ENCODE measurements at regions not wholly inside any gene's neighbourhood (a gene's known extent, or its start where the extent isn't known, plus 50 kb on each side); places are given as distances from the start of the nearest gene placed in this dataset.

DNA sequence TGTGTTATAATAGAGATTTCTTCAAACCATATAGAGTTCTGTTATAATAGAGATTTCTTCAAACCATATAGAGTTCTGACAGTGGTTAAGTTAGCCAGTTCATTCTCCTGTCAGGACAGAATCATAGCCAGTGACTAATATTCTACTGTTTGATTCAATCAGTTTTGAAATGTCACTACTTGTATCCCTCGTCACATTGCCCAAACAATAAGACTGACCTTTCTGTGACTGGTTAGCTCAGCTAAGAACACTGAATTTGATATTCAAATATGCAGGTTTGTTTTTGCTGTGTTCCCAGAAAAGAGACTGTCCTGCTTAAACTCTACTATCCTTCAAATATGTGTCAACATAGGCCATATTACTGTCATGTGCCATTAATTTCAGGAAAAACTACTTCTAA is 74.4 kb downstream of the ALG10B start (continued):
- TF ChIP-seq, protein P1, sequence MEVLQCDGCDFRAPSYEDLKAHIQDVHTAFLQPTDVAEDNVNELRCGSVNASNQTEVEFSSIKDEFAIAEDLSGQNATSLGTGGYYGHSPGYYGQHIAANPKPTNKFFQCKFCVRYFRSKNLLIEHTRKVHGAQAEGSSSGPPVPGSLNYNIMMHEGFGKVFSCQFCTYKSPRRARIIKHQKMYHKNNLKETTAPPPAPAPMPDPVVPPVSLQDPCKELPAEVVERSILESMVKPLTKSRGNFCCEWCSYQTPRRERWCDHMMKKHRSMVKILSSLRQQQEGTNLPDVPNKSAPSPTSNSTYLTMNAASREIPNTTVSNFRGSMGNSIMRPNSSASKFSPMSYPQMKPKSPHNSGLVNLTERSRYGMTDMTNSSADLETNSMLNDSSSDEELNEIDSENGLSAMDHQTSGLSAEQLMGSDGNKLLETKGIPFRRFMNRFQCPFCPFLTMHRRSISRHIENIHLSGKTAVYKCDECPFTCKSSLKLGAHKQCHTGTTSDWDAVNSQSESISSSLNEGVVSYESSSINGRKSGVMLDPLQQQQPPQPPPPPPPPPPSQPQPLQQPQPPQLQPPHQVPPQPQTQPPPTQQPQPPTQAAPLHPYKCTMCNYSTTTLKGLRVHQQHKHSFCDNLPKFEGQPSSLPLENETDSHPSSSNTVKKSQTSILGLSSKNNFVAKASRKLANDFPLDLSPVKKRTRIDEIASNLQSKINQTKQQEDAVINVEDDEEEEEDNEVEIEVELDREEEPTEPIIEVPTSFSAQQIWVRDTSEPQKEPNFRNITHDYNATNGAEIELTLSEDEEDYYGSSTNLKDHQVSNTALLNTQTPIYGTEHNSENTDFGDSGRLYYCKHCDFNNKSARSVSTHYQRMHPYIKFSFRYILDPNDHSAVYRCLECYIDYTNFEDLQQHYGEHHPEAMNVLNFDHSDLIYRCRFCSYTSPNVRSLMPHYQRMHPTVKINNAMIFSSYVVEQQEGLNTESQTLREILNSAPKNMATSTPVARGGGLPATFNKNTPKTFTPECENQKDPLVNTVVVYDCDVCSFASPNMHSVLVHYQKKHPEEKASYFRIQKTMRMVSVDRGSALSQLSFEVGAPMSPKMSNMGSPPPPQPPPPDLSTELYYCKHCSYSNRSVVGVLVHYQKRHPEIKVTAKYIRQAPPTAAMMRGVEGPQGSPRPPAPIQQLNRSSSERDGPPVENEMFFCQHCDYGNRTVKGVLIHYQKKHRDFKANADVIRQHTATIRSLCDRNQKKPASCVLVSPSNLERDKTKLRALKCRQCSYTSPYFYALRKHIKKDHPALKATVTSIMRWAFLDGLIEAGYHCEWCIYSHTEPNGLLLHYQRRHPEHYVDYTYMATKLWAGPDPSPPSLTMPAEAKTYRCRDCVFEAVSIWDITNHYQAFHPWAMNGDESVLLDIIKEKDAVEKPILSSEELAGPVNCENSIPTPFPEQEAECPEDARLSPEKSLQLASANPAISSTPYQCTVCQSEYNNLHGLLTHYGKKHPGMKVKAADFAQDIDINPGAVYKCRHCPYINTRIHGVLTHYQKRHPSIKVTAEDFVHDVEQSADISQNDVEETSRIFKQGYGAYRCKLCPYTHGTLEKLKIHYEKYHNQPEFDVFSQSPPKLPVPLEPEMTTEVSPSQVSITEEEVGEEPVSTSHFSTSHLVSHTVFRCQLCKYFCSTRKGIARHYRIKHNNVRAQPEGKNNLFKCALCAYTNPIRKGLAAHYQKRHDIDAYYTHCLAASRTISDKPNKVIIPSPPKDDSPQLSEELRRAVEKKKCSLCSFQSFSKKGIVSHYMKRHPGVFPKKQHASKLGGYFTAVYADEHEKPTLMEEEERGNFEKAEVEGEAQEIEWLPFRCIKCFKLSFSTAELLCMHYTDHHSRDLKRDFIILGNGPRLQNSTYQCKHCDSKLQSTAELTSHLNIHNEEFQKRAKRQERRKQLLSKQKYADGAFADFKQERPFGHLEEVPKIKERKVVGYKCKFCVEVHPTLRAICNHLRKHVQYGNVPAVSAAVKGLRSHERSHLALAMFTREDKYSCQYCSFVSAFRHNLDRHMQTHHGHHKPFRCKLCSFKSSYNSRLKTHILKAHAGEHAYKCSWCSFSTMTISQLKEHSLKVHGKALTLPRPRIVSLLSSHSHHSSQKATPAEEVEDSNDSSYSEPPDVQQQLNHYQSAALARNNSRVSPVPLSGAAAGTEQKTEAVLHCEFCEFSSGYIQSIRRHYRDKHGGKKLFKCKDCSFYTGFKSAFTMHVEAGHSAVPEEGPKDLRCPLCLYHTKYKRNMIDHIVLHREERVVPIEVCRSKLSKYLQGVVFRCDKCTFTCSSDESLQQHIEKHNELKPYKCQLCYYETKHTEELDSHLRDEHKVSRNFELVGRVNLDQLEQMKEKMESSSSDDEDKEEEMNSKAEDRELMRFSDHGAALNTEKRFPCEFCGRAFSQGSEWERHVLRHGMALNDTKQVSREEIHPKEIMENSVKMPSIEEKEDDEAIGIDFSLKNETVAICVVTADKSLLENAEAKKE (CRISPR knock-in tag; IDR thresholded peaks at IDR 0.05) = no peak
- TF ChIP-seq, protein P2, sequence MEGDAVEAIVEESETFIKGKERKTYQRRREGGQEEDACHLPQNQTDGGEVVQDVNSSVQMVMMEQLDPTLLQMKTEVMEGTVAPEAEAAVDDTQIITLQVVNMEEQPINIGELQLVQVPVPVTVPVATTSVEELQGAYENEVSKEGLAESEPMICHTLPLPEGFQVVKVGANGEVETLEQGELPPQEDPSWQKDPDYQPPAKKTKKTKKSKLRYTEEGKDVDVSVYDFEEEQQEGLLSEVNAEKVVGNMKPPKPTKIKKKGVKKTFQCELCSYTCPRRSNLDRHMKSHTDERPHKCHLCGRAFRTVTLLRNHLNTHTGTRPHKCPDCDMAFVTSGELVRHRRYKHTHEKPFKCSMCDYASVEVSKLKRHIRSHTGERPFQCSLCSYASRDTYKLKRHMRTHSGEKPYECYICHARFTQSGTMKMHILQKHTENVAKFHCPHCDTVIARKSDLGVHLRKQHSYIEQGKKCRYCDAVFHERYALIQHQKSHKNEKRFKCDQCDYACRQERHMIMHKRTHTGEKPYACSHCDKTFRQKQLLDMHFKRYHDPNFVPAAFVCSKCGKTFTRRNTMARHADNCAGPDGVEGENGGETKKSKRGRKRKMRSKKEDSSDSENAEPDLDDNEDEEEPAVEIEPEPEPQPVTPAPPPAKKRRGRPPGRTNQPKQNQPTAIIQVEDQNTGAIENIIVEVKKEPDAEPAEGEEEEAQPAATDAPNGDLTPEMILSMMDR (conservative IDR thresholded peaks at IDR 0.05; ENCODE audit: low read depth in 2 of 2) = no peak

DNA sequence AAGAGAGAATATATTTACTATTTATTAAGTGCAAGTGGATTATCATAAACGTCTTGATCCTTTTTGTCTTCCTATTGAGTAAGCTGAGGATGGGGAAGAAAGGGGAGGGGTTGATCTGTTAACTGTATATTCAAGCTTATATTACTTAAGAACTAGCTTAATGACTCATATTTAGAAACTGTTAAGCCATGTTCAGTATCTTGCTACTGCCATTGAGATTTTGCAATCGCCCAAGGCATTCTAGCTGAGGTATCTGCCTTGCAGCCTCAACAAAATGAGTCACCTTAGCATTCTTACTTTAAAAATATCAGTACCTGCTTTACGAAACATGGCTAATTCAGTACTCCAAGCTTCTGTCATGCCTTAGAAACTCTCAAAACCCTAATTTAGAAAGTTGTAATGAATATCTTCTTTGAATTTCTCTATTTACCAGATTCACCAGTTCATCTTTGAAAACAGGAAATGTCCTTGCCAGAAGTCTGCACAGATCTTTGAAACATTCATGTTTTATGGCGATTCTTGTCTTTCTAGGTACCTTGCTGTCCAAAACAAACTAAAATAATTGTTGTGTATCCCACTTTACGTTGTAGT is 76.1 kb downstream of the ALG10B start:
- no peak overlapping the region for H3K4me3 Mint-ChIP-seq
- H2AFZ ChIP-seq = no peak overlapping the region
- no peak overlapping the region for H3K4me3 ChIP-seq
- H3K4me2 ChIP-seq = no peak overlapping the region
- H3K36me3 ChIP-seq (ENCODE audit: insufficient read depth) = no peaks in the 10 kb centered on the region
- no peak overlapping the region for H3K27ac Mint-ChIP-seq
- no peaks in the 10 kb centered on the region for H3K79me2 ChIP-seq (replicated peaks; ENCODE audit: insufficient read depth)
- H3K4me1 Mint-ChIP-seq = no peaks in the 10 kb centered on the region
- H3K27me3 ChIP-seq (ENCODE audit: insufficient read depth) = no peaks in the 10 kb centered on the region
- H3K9me2 ChIP-seq (ENCODE audit: insufficient read depth) = no peaks in the 10 kb centered on the region
- H3K4me1 ChIP-seq (ENCODE audit: insufficient read depth) = no peaks in the 10 kb centered on the region
- no peak for ATAC-seq
- no peaks in the 10 kb centered on the region for H3F3A ChIP-seq (replicated peaks; ENCODE audit: low read depth)
- H3K36me3 Mint-ChIP-seq (ENCODE audit: low read depth) = no peaks in the 10 kb centered on the region; the same call in 1 of the 3 replicates
- H3K27me3 Mint-ChIP-seq (ENCODE audit: insufficient read depth, low read depth, poor library complexity) = peaks cover 2% of the 10 kb centered on the region
- DNase-seq (ENCODE audit: low spot score) = no peak
- H3K27ac ChIP-seq (ENCODE audit: low read depth) = no peak overlapping the region
- no peaks in the 10 kb centered on the region for H4K20me1 ChIP-seq (replicated peaks; ENCODE audit: insufficient read depth)
- H3K9me3 Mint-ChIP-seq = peaks cover 14% of the 10 kb centered on the region
- TF ChIP-seq CREB1 (CRISPR knock-in tag; IDR thresholded peaks at IDR 0.05; ENCODE audit: low read depth) (no peak), EZH2phosphoT487 (IDR thresholded peaks at IDR 0.05; ENCODE audit: unreplicated experiment) (no peak), ZNF114 (CRISPR knock-in tag; IDR thresholded peaks at IDR 0.05) (no peak), POLR2AphosphoS5 (IDR thresholded peaks at IDR 0.05; ENCODE audit: low read depth) (no peak), NANOG (IDR thresholded peaks at IDR 0.05; ENCODE audit: borderline replicate concordance) (no peak), JUNB (IDR thresholded peaks at IDR 0.05; ENCODE audit: unreplicated experiment) (no peak), EZH2 (IDR thresholded peaks at IDR 0.05; ENCODE audit: low read depth, unreplicated experiment) (no peak), ZNF331 (CRISPR knock-in tag; IDR thresholded peaks at IDR 0.05; ENCODE audit: low read depth) (no peak)
- TF ChIP-seq, protein P3, sequence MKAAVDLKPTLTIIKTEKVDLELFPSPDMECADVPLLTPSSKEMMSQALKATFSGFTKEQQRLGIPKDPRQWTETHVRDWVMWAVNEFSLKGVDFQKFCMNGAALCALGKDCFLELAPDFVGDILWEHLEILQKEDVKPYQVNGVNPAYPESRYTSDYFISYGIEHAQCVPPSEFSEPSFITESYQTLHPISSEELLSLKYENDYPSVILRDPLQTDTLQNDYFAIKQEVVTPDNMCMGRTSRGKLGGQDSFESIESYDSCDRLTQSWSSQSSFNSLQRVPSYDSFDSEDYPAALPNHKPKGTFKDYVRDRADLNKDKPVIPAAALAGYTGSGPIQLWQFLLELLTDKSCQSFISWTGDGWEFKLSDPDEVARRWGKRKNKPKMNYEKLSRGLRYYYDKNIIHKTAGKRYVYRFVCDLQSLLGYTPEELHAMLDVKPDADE (IDR thresholded peaks at IDR 0.05) = no peak
- TF ChIP-seq, protein P4, sequence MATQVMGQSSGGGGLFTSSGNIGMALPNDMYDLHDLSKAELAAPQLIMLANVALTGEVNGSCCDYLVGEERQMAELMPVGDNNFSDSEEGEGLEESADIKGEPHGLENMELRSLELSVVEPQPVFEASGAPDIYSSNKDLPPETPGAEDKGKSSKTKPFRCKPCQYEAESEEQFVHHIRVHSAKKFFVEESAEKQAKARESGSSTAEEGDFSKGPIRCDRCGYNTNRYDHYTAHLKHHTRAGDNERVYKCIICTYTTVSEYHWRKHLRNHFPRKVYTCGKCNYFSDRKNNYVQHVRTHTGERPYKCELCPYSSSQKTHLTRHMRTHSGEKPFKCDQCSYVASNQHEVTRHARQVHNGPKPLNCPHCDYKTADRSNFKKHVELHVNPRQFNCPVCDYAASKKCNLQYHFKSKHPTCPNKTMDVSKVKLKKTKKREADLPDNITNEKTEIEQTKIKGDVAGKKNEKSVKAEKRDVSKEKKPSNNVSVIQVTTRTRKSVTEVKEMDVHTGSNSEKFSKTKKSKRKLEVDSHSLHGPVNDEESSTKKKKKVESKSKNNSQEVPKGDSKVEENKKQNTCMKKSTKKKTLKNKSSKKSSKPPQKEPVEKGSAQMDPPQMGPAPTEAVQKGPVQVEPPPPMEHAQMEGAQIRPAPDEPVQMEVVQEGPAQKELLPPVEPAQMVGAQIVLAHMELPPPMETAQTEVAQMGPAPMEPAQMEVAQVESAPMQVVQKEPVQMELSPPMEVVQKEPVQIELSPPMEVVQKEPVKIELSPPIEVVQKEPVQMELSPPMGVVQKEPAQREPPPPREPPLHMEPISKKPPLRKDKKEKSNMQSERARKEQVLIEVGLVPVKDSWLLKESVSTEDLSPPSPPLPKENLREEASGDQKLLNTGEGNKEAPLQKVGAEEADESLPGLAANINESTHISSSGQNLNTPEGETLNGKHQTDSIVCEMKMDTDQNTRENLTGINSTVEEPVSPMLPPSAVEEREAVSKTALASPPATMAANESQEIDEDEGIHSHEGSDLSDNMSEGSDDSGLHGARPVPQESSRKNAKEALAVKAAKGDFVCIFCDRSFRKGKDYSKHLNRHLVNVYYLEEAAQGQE (IDR thresholded peaks at IDR 0.05; ENCODE audit: unreplicated experiment) = no peak

Data from GM23338 (cell line).